Neural crest cell (in vitro differentiated cells): ENCODE measurements at regions not wholly inside any gene's neighbourhood (a gene's known extent, or its start where the extent isn't known, plus 50 kb on each side); places are given as distances from the start of the nearest gene placed in this dataset.

Experiments
- DNase-seq: peaks from one replicate; pipeline ENCODE4 v3.0.0; 2021; ENCODE audit warnings: low read depth, mixed read lengths, low spot score
- H3K27ac Mint-ChIP-seq: one replicate; pipeline ENCODE4 v1.8.0; 2021; ENCODE audit warnings: mild to moderate bottlenecking, mixed read lengths; ENCODE audit not compliant: unreplicated experiment
- H3K27me3 Mint-ChIP-seq: 2 replicates; pipeline ENCODE4 v1.8.0; 2021; ENCODE audit warnings: low read depth, mild to moderate bottlenecking, mixed read lengths
- H3K36me3 Mint-ChIP-seq: 2 replicates; pipeline ENCODE4 v1.8.0; 2021; ENCODE audit warnings: low read depth, mild to moderate bottlenecking, mixed read lengths
- H3K4me1 Mint-ChIP-seq: 2 replicates; pipeline ENCODE4 v1.8.0; 2021; ENCODE audit warnings: mixed read lengths
- H3K4me3 Mint-ChIP-seq: one replicate; pipeline ENCODE4 v1.8.0; 2021; ENCODE audit warnings: mild to moderate bottlenecking, mixed read lengths
- H3K9me3 Mint-ChIP-seq: 2 replicates; pipeline ENCODE4 v1.8.0; 2021; ENCODE audit warnings: mixed read lengths
- TF ChIP-seq, protein P1 (sequence below): fragments of 200-600 bp; sonication (generic); conservative IDR thresholded peaks from 2 replicates; pipeline ENCODE4 v1.5.0; 2021; ENCODE audit warnings: antibody characterized with exemption, mild to moderate bottlenecking

DNA sequence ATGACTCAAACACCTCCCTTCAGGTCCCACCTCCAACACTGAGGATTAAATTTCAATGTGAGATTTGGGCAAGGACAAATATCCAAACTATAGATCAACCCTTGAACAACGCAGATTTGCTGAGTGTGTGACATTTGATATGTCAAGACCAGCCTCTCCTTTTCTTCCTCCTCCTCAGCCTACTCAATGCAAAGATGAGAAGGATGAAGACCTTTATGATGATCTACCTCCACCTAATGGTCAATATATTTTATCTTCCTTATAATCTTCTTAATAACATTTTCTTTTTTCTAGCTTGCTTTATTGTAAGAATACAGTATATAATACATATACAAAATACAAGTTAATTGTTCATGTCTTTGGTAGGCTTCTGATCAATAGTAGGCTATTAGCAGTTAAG lies 67.5 kb upstream of the MPPED2 start:
- Mint-ChIP-seq H3K27me3 (no peaks in the 10 kb centered on the region), H3K36me3 (no peaks in the 10 kb centered on the region), H3K27ac (no peak overlapping the region), H3K4me1 (no peaks in the 10 kb centered on the region), H3K9me3 (no peaks in the 10 kb centered on the region), H3K4me3 (no peak overlapping the region)
- TF ChIP-seq, protein P1, sequence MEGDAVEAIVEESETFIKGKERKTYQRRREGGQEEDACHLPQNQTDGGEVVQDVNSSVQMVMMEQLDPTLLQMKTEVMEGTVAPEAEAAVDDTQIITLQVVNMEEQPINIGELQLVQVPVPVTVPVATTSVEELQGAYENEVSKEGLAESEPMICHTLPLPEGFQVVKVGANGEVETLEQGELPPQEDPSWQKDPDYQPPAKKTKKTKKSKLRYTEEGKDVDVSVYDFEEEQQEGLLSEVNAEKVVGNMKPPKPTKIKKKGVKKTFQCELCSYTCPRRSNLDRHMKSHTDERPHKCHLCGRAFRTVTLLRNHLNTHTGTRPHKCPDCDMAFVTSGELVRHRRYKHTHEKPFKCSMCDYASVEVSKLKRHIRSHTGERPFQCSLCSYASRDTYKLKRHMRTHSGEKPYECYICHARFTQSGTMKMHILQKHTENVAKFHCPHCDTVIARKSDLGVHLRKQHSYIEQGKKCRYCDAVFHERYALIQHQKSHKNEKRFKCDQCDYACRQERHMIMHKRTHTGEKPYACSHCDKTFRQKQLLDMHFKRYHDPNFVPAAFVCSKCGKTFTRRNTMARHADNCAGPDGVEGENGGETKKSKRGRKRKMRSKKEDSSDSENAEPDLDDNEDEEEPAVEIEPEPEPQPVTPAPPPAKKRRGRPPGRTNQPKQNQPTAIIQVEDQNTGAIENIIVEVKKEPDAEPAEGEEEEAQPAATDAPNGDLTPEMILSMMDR = no peak
- no peak for DNase-seq

DNA sequence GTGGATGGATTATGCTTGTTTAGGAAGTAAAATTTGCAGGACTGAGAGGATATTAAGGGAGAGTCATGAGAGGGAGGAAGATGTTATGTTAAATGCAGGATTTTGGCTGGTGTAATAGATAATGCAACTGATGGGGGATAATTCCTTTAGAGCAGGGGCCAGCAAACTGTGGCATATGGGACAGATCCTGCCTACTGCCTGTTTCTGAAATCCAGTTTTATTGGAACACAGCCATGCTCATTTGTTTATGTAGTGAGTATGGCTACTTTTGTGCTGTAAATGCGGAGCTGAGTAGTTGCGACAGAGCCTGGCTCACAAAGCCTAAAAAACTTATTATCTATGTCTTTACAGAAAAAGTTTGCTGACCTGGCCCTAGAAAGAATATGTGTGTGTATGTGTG lies 66.6 kb upstream of the MPPED2 start:
- Mint-ChIP-seq H3K4me1 (no peaks in the 10 kb centered on the region), H3K27me3 (no peaks in the 10 kb centered on the region), H3K36me3 (no peaks in the 10 kb centered on the region), H3K4me3 (no peak overlapping the region), H3K9me3 (no peaks in the 10 kb centered on the region), H3K27ac (no peak overlapping the region)
- TF ChIP-seq, protein P1 = no peak
- no peak for DNase-seq

DNA sequence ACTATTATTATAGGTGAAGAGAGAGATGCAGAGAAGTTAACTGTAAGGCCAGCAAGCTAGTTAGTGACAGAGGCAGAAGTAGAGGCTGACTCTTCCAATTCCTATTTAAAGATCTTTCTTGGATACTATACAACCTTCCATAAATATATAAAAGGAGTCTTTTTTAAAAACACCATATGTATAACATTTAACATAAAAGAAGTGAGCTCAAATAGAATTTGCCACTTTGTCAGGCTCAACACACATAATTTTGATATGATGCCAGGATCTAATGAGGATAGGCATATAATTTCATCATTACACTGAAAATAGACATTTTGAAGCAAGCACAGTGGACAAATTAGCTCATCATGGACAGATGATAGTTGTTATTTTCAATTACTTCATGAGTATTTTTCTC lies 64.1 kb upstream of the MPPED2 start:
- TF ChIP-seq, protein P1 = no peak
- Mint-ChIP-seq H3K4me3 (no peak overlapping the region), H3K27ac (no peak overlapping the region), H3K27me3 (no peaks in the 10 kb centered on the region), H3K9me3 (no peaks in the 10 kb centered on the region), H3K4me1 (no peaks in the 10 kb centered on the region), H3K36me3 (no peaks in the 10 kb centered on the region)
- DNase-seq = no peak
